Erythroblast (primary cell): ENCODE measurements at regions not wholly inside any gene's neighbourhood (a gene's known extent, or its start where the extent isn't known, plus 50 kb on each side); places are given as distances from the start of the nearest gene placed in this dataset.

Experiments used
- GATA1 ChIP-seq: IDR thresholded peaks from 2 replicates; pipeline ENCODE4 v1.6.1; 2011; ENCODE audit warnings: low read depth, mild to moderate bottlenecking, control low read depth, low read length, moderate library complexity
- POLR2A ChIP-seq: IDR thresholded peaks from 2 replicates; pipeline ENCODE4 v1.6.1; 2011; ENCODE audit warnings: mild to moderate bottlenecking, low read length

- TF ChIP-seq POLR2A (no peak), GATA1 (no peak)
Measured at GRCh38 chr15:62788224-62788623, 254.3 kb upstream of the TPM1 start.
